Fibroblast of lung (primary cell): ENCODE measurements at regions not wholly inside any gene's neighbourhood (a gene's known extent, or its start where the extent isn't known, plus 50 kb on each side); places are given as distances from the start of the nearest gene placed in this dataset.

ENCODE experiments used
- DNase-seq, 2 donors: peaks; one replicate each; pipeline versions ENCODE4 v3.0.0 to v3.0.0-alpha.2; 2010; ENCODE audit warnings: low read depth in 2 of 2
- H2AFZ ChIP-seq: 2 replicates; pipeline ENCODE4 v1.5.1; 2012; ENCODE audit warnings: low read length, control low read depth, inconsistent platforms
- H3K27ac ChIP-seq: 2 replicates; pipeline ENCODE4 v1.5.1; 2011; ENCODE audit warnings: low read length, control low read depth; ENCODE audit not compliant: insufficient read depth
- H3K27me3 ChIP-seq: 2 replicates; pipeline ENCODE4 v1.5.1; 2011; ENCODE audit warnings: mild to moderate bottlenecking, low read length; ENCODE audit not compliant: control insufficient read depth, insufficient read depth
- H3K36me3 ChIP-seq: 2 replicates; pipeline ENCODE4 v1.5.1; 2011; ENCODE audit warnings: low read length; ENCODE audit not compliant: control insufficient read depth, insufficient read depth
- H3K4me1 ChIP-seq: 2 replicates; pipeline ENCODE4 v1.5.1; 2011; ENCODE audit warnings: low read length; ENCODE audit not compliant: control insufficient read depth, insufficient read depth; ENCODE audit errors: extremely low read depth
- H3K4me2 ChIP-seq: 2 replicates; pipeline ENCODE4 v1.5.1; 2011; ENCODE audit warnings: low read length, control low read depth; ENCODE audit not compliant: insufficient read depth; ENCODE audit errors: extremely low read depth
- H3K4me3 ChIP-seq, 4 experiments: fragments of 200-600 bp in 1 of 4; sonication (generic) in 1 of 4; replicated peaks in 1 of 4; 2 replicates each; pipeline ENCODE4 v1.5.1; 2011 to 2016; ENCODE audit warnings: low read length in 4 of 4, low read depth in 3 of 4, mild to moderate bottlenecking in 3 of 4, control low read depth in 2 of 4, inconsistent platforms in 1 of 4, mixed read lengths in 1 of 4; ENCODE audit not compliant: insufficient read depth in 1 of 4; ENCODE audit errors: control extremely low read depth in 1 of 4
- H3K79me2 ChIP-seq: 2 replicates; pipeline ENCODE4 v1.5.1; 2012; ENCODE audit warnings: mild to moderate bottlenecking, low read length, inconsistent platforms; ENCODE audit not compliant: control insufficient read depth, insufficient read depth
- H3K9ac ChIP-seq: 2 replicates; pipeline ENCODE4 v1.5.1; 2011; ENCODE audit warnings: mild to moderate bottlenecking, low read length, control low read depth; ENCODE audit not compliant: insufficient read depth
- H3K9me3 ChIP-seq: 2 replicates; pipeline ENCODE4 v1.5.1; 2012; ENCODE audit warnings: low read depth, low read length; ENCODE audit not compliant: control insufficient read depth, insufficient read depth
- H4K20me1 ChIP-seq: 2 replicates; pipeline ENCODE4 v1.5.1; 2011; ENCODE audit warnings: low read length; ENCODE audit not compliant: control insufficient read depth, insufficient read depth; ENCODE audit errors: extremely low read depth
- EZH2 ChIP-seq: IDR thresholded peaks from 2 replicates; pipeline ENCODE4 v1.5.1; 2012; ENCODE audit warnings: low read length, control low read depth, mild to moderate bottlenecking; ENCODE audit errors: missing control alignments
- TF ChIP-seq, protein P1 (sequence below), 2 donors: IDR thresholded peaks in 1 of 2; conservative IDR thresholded peaks in 1 of 2; 1 replicate in 1 of 2; 2 replicates in 1 of 2; pipeline ENCODE4 v1.5.1; 2011 to 2012; ENCODE audit warnings: low read length in 2 of 2, control low read depth in 1 of 2, inconsistent platforms in 1 of 2, low read depth in 1 of 2, mild to moderate bottlenecking in 1 of 2

DNA sequence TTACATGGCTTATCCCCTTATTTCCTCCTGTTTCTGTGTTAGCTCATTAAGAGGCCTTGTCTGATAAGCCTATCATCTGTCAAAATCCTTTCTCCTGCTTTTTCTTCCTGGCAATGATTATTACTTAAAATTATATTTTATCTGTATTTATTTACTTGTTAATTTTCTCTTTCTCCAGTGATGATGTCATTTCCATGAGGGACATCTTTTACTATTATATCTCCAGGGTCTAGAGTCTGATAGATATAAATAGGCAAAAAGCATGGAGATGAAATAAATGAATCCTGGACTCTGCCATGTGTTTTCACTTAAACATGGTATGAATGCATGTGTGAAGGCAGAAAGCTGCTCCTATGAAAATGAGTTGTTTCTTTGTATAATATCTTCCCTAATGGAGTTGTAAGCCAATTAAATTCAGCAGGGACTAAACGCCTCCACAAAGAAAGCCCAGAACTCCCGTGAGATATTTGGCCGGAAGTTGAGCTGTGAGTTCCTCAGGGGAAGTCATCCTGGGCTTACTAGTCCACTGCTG, 375.2 kb downstream of the TUSC7 start:
- H3K27ac ChIP-seq, result no peak overlapping the region
- no peaks in the 10 kb centered on the region for H3K4me1 ChIP-seq
- no peak for DNase-seq
- H3K4me3 ChIP-seq, result no peak overlapping the region
- H4K20me1 ChIP-seq, result no peaks in the 10 kb centered on the region
- no peak overlapping the region for H2AFZ ChIP-seq
- no peaks in the 10 kb centered on the region for H3K27me3 ChIP-seq
- H3K79me2 ChIP-seq, result no peaks in the 10 kb centered on the region
- H3K9me3 ChIP-seq, result no peaks in the 10 kb centered on the region
- no peaks in the 10 kb centered on the region for H3K36me3 ChIP-seq
- no peak overlapping the region for H3K9ac ChIP-seq
- TF ChIP-seq EZH2, result no peak
- TF ChIP-seq, protein P1, sequence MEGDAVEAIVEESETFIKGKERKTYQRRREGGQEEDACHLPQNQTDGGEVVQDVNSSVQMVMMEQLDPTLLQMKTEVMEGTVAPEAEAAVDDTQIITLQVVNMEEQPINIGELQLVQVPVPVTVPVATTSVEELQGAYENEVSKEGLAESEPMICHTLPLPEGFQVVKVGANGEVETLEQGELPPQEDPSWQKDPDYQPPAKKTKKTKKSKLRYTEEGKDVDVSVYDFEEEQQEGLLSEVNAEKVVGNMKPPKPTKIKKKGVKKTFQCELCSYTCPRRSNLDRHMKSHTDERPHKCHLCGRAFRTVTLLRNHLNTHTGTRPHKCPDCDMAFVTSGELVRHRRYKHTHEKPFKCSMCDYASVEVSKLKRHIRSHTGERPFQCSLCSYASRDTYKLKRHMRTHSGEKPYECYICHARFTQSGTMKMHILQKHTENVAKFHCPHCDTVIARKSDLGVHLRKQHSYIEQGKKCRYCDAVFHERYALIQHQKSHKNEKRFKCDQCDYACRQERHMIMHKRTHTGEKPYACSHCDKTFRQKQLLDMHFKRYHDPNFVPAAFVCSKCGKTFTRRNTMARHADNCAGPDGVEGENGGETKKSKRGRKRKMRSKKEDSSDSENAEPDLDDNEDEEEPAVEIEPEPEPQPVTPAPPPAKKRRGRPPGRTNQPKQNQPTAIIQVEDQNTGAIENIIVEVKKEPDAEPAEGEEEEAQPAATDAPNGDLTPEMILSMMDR (conservative IDR thresholded peaks at IDR 0.05 in 1 of 2, IDR thresholded peaks at IDR 0.05 in 1 of 2; ENCODE audit: low read depth in 1 of 2, low read length in 2 of 2), result no peak
- no peak overlapping the region for H3K4me2 ChIP-seq

DNA sequence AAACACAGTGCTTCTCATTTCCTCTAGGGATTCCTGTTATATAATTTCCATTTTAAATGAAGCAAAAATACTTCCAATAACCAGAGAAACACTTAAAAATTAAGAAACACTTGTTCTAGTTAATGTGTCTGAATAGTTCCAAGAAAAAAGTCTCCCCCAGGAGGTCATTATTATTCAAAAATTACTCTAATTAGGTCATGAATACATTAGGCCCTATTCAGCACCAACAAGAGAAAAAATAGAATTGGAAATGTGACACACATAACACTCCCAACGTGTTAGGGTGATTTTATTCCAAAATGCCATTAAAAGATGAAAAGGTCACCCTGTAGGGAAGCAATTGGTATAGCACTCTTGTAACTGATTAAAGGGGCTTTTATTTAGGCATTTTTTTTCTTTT, 382.1 kb downstream of the TUSC7 start:
- no peak for TF ChIP-seq EZH2
- TF ChIP-seq, protein P1 (conservative IDR thresholded peaks at IDR 0.05 in 1 of 2, IDR thresholded peaks at IDR 0.05 in 1 of 2; ENCODE audit: low read depth in 1 of 2, low read length in 2 of 2), result no peak
- Histone ChIP-seq H3K36me3 (no peaks in the 10 kb centered on the region), H4K20me1 (no peaks in the 10 kb centered on the region), H3K4me3 (no peak overlapping the region), H3K79me2 (no peaks in the 10 kb centered on the region), H2AFZ (no peak overlapping the region), H3K27ac (no peak overlapping the region), H3K27me3 (no peaks in the 10 kb centered on the region), H3K9ac (no peak overlapping the region), H3K9me3 (no peaks in the 10 kb centered on the region), H3K4me2 (no peak overlapping the region), H3K4me1 (no peaks in the 10 kb centered on the region)
- DNase-seq, result no peak

DNA sequence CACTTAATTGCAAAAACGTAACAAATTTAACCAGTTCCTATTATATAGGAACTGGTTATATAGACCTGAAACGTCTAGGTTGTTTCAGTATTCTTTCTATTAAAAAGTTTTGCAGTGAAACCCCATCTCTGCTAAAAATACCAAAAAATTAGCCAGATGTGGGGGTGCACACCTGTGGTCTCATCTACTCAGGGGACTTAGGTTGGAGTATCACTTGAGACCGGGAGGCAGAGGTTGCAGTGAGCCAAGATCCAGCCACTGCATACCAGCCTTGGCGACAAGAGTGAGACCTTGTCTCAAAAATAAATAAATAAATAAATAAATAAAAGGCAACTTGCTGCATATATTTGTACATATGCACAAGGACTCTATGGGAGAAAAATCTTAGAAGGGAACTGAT, 387.0 kb downstream of the TUSC7 start:
- no peak for DNase-seq
- Histone ChIP-seq H3K9ac (no peak overlapping the region), H4K20me1 (no peaks in the 10 kb centered on the region), H3K4me2 (no peak overlapping the region), H3K36me3 (no peaks in the 10 kb centered on the region), H2AFZ (no peak overlapping the region), H3K4me1 (no peaks in the 10 kb centered on the region), H3K4me3 (no peak overlapping the region), H3K9me3 (no peaks in the 10 kb centered on the region), H3K27ac (no peak overlapping the region), H3K27me3 (no peaks in the 10 kb centered on the region), H3K79me2 (no peaks in the 10 kb centered on the region)
- TF ChIP-seq, protein P1 (conservative IDR thresholded peaks at IDR 0.05 in 1 of 2, IDR thresholded peaks at IDR 0.05 in 1 of 2; ENCODE audit: low read depth in 1 of 2, low read length in 2 of 2), result no peak
- no peak for TF ChIP-seq EZH2
